ENCODE measurements at regions not wholly inside any gene's neighbourhood (a gene's known extent, or its start where the extent isn't known, plus 50 kb on each side); places are given as distances from the start of the nearest gene placed in this dataset.
A peak's percentile ranks its signal among the peaks of the same experiment; 100 is the strongest.
"Not testable (repeated sequence)": the region's sequence is repeated elsewhere in the genome, so short reads cannot be mapped to it uniquely, and the experiment has no call there.

DNA sequence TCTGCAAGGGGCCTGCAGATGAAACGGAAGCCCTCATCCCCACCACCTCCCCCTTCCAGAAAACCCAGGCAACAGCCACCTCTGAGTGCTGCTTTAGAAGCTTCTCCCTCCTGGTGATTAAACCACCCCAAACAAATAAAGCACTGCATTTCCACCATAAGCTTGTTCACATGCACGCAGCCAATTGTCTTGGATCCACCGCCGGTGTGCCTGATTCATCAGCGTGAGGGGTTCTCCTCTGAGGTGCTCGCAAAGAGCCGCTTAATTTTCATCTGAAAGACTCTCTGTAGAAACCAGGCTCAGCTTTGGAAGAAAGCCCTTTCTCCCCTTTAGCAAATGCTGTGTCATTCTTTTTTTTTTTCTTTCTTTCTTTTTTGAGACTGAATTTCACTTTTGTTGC, 155.2 kb upstream of the EEF2KMT start:
- H3K4me3 Mint-ChIP-seq: no peak overlapping the region

DNA sequence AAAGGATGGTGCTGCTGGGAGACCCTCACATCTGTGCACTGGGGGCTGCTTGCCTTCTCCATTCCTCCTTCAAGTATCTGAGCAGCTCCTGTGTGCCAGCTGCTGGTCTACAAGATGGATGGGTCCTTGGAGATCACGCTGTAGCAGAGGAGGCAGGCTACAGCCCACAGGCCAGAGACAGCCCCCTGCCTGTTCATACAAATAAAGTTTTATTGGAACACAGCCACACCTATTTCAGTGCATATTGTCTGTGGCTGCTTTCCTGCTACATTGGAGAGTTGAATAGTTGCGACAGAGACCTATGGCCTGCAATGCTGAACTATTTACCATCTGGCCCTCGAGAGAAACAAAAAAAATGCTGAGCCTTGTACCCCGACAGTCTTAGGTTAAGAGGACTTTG, 149.8 kb upstream of the EEF2KMT start:
- H3K36me3 ChIP-seq (ENCODE audit: insufficient read depth, low read length); DNase-seq; H3K27me3 ChIP-seq (ENCODE audit: insufficient read depth, low read length, poor library complexity, severe bottlenecking); H3K4me1 ChIP-seq (ENCODE audit: insufficient read depth, low read length); H3K27ac ChIP-seq (ENCODE audit: low read depth, low read length); H3K4me3 ChIP-seq (ENCODE audit: low read length); H3K27ac Mint-ChIP-seq; H3K4me3 Mint-ChIP-seq; H3K36me3 Mint-ChIP-seq; H3K9me3 ChIP-seq (ENCODE audit: low read length); H3K4me1 Mint-ChIP-seq; POLR2A ChIA-PET; CTCF ChIA-PET; H3K9me3 Mint-ChIP-seq: not testable (repeated sequence)
- peaks cover 5 to 18% of the 10 kb centered on the region in 2 donors for H3K27me3 Mint-ChIP-seq

More for the DNA sequence above, 155.2 kb upstream of the EEF2KMT start:
- Histone ChIP-seq H3K4me3 (ENCODE audit: low read length) (no peak overlapping the region), H3K27me3 (ENCODE audit: insufficient read depth, low read length, poor library complexity, severe bottlenecking) (no peaks in the 10 kb centered on the region), H3K36me3 (ENCODE audit: insufficient read depth, low read length) (no peaks in the 10 kb centered on the region), H3K9me3 (ENCODE audit: low read length) (no peaks in the 10 kb centered on the region), H3K27ac (ENCODE audit: low read depth, low read length) (no peak overlapping the region), H3K4me1 (ENCODE audit: insufficient read depth, low read length) (no peaks in the 10 kb centered on the region)
- CTCF ChIA-PET: no interaction called here
- Mint-ChIP-seq H3K27me3 (peaks cover 6 to 24% of the 10 kb centered on the region in 2 donors), H3K4me1 (no peaks in the 10 kb centered on the region), H3K36me3 (no peaks in the 10 kb centered on the region), H3K27ac (no peak overlapping the region), H3K9me3 (no peaks in the 10 kb centered on the region)
- POLR2A ChIA-PET: no interaction called here
- DNase-seq: no peak

DNA sequence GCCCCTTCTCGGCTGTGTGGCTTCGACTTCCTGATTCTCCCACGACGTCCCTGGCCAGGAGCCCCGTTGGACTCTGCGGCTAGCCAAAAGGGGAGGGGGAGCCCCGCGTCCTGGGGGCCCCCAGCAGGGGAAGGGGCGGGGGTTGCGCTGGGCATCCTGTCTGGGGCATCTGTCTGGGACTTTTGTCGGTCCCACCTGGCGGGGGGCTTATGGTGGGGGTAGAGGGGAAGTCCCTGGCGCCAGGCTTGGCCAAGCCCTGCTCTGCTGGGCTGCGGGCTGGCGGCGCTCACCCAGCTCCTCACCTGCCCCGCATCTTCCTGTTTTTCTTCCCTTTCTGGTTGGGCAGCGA, 142.7 kb upstream of the EEF2KMT start:
- peak overlapping the region in 1 of 7 donors; percentile 44 for H3K4me3 Mint-ChIP-seq
- CTCF ChIA-PET: not testable (repeated sequence)

DNA sequence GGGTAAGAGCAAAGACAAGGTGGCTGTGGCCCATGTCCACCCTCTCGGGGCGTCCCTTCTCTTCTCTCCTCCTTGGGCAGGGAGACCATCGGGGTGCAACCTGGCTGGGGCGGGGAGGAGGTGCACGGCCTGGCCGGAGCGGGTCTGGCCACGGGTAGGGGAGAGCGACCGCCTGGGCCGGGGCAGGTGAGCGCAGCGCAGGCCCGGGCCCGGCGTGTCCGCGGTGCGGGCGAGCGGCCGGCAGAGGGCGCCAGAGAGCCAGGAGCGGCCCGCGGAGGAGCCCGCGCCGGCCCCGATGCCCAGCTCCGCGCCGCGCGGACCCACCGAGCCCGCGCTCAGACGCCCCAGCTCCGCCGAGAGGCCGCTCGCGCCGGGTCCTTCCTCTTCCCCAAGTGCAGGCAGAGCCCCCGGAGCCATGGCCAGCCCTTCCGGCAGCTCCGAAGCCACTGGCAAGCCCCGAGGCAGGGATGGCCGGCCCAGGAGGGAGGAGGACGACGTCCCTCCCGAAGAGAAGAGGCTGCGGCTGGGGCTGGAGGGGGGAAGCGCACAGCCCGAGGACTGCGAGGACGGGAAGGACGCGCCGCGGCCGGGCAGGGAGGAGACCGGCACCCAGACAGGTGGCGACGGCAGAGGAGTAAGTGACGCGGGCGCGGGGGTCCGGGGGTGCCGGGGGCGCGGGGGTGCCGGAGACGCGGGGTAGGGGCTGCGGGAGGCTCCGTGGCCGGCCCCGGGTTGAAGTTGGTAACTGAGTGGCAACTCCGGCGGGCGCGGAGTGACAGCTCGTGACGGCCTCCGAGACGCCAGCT, 142.1 kb upstream of the EEF2KMT start:
- peak in 4 of 5 donors; percentile 28 to 47 (median 38) for DNase-seq
- peak overlapping the region in 1 of 8 donors; percentile 68 for H3K27ac Mint-ChIP-seq
- H3K36me3 ChIP-seq (ENCODE audit: insufficient read depth, low read length); H3K36me3 Mint-ChIP-seq; H3K27me3 ChIP-seq (ENCODE audit: insufficient read depth, low read length, poor library complexity, severe bottlenecking); H3K4me1 ChIP-seq (ENCODE audit: insufficient read depth, low read length); POLR2A ChIA-PET; H3K9me3 Mint-ChIP-seq; H3K4me3 ChIP-seq (ENCODE audit: low read length); H3K4me1 Mint-ChIP-seq; H3K9me3 ChIP-seq (ENCODE audit: low read length); H3K27ac ChIP-seq (ENCODE audit: low read depth, low read length); CTCF ChIA-PET: not testable (repeated sequence)
- peak overlapping the region in 6 of 7 donors; percentile 57 to 70 (median 65) for H3K4me3 Mint-ChIP-seq
- H3K27me3 Mint-ChIP-seq: peaks cover 26 to 41% of the 10 kb centered on the region in 2 donors

More for the DNA sequence above, 142.7 kb upstream of the EEF2KMT start:
- H3K4me3 ChIP-seq (ENCODE audit: low read length); H3K27ac ChIP-seq (ENCODE audit: low read depth, low read length); H3K27me3 ChIP-seq (ENCODE audit: insufficient read depth, low read length, poor library complexity, severe bottlenecking); H3K9me3 Mint-ChIP-seq; H3K4me1 Mint-ChIP-seq; DNase-seq; H3K27ac Mint-ChIP-seq; H3K36me3 Mint-ChIP-seq; POLR2A ChIA-PET; H3K9me3 ChIP-seq (ENCODE audit: low read length); H3K36me3 ChIP-seq (ENCODE audit: insufficient read depth, low read length); H3K4me1 ChIP-seq (ENCODE audit: insufficient read depth, low read length): not testable (repeated sequence)
- H3K27me3 Mint-ChIP-seq: peaks cover 26 to 46% of the 10 kb centered on the region in 2 donors

DNA sequence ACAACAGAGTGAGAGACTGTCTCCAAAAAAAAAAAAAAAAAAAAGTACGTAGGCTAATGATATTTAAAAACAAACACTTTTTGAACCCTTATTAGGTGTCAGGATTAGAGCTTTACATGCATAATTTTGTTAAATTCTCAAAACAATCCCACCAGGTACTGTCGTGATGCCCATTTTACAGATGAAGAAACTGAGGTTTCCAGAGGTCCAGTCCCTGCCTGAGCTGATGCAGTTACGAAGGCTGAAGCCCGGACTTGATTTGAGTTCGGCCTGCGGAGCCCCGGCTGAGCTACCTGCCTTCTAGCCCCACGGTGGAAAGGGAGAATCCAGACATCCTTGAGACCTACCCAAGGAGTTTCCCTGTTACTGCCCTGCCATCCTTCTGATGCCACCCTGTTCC, 137.5 kb upstream of the EEF2KMT start:
- no peak for DNase-seq
- no peaks in the 10 kb centered on the region for H3K27me3 ChIP-seq (ENCODE audit: insufficient read depth, low read length, poor library complexity, severe bottlenecking)
- no peak overlapping the region for H3K4me3 ChIP-seq (ENCODE audit: low read length)
- Mint-ChIP-seq H3K4me3 (no peak overlapping the region), H3K36me3 (no peaks in the 10 kb centered on the region), H3K9me3 (peaks cover 0 to 9% (median 3%) of the 10 kb centered on the region in 5 donors), H3K4me1 (peaks cover 0 to 4% (median 2%) of the 10 kb centered on the region in 3 donors), H3K27me3 (peaks cover 27 to 53% of the 10 kb centered on the region in 2 donors), H3K27ac (no peak overlapping the region)
- POLR2A ChIA-PET: no interaction called here
- no peaks in the 10 kb centered on the region for H3K9me3 ChIP-seq (ENCODE audit: low read length)
- CTCF ChIA-PET: no interaction called here
- no peaks in the 10 kb centered on the region for H3K36me3 ChIP-seq (ENCODE audit: insufficient read depth, low read length)
- H3K27ac ChIP-seq (ENCODE audit: low read depth, low read length): no peak overlapping the region
- H3K4me1 ChIP-seq (ENCODE audit: insufficient read depth, low read length): no peaks in the 10 kb centered on the region

DNA sequence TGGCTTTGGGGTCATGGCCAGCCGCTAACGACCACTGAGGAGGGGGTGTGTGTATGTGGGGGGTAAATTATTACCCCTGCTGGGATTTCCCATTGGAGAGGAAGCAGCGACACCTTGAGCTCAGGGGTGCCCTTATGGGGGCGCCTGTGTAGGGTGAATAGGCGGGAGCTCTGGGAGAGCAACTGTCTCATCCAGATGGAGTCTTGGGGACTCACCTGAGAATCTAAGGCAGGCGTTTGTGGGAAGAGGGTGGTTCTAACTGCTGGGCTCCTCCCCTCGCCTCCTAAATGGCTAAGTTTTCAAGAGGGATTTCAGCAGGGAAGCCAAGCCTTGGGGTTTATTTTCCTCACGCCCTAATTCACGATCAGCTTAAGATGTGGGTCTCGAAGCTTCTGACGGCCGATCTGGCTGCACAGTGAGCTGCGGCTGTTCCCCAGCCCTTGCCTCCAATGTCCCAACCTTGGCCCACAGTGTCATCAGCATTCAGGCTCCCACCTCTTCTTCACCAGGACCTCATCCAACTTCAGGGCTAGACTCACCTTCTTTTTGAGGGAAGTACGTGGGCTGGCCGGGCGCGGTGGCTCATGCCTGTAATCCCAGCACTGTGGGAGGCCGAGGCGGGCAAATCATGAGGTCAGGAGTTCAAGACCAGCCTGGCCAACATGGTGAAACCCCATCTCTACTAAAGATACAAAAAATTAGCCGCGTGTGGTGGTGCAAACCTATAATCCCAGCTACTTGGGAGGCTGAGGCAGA, 136.9 kb upstream of the EEF2KMT start:
- DNase-seq: no peak
- H3K9me3 Mint-ChIP-seq: peaks cover 0 to 9% (median 3%) of the 10 kb centered on the region in 5 donors
- no peaks in the 10 kb centered on the region for H3K4me1 ChIP-seq (ENCODE audit: insufficient read depth, low read length)
- CTCF ChIA-PET: no interaction called here
- H3K4me3 Mint-ChIP-seq: no peak overlapping the region
- no peaks in the 10 kb centered on the region for H3K36me3 Mint-ChIP-seq
- no peak overlapping the region for H3K4me3 ChIP-seq (ENCODE audit: low read length)
- POLR2A ChIA-PET: no interaction called here
- peaks cover 0 to 4% (median 2%) of the 10 kb centered on the region in 3 donors for H3K4me1 Mint-ChIP-seq
- H3K27ac ChIP-seq (ENCODE audit: low read depth, low read length): no peak overlapping the region
- H3K27me3 ChIP-seq (ENCODE audit: insufficient read depth, low read length, poor library complexity, severe bottlenecking): no peaks in the 10 kb centered on the region
- peaks cover 27 to 54% of the 10 kb centered on the region in 2 donors for H3K27me3 Mint-ChIP-seq
- H3K27ac Mint-ChIP-seq: no peak overlapping the region
- H3K36me3 ChIP-seq (ENCODE audit: insufficient read depth, low read length): no peaks in the 10 kb centered on the region
- no peaks in the 10 kb centered on the region for H3K9me3 ChIP-seq (ENCODE audit: low read length)

DNA sequence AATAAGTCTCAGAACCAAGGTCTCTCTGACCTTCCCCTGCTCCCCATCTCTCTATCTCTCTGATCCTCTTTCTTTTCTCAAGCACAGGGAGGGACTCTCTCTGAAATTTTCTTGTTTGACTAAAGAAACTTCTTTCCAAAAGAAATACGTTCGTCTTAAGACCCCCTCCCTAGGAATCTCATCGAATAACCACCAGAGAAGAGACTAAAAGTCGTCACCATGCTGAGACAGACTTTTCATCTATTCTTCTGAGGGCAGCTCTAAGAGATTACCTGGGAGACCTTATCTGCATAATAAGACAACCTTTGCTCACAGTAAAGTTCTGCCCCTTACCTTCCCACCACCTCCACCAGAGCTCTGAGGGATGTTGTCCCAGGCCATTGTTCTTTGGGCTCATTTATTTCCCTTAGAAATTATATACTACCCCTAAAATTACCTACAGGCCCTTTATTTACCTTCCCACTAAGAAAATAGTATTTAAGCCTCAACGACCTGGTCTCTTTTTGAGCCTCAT, 133.7 kb upstream of the EEF2KMT start:
- ChIA-PET POLR2A (no interaction called here), CTCF (no interaction called here)
- Mint-ChIP-seq H3K4me3 (no peak overlapping the region), H3K4me1 (no peaks in the 10 kb centered on the region), H3K27ac (no peak overlapping the region), H3K9me3 (peaks cover 0 to 9% (median 3%) of the 10 kb centered on the region in 5 donors), H3K27me3 (peaks cover 11 to 52% of the 10 kb centered on the region in 2 donors), H3K36me3 (no peaks in the 10 kb centered on the region)
- Histone ChIP-seq H3K4me1 (ENCODE audit: insufficient read depth, low read length) (no peaks in the 10 kb centered on the region), H3K27me3 (ENCODE audit: insufficient read depth, low read length, poor library complexity, severe bottlenecking) (no peaks in the 10 kb centered on the region), H3K27ac (ENCODE audit: low read depth, low read length) (no peak overlapping the region), H3K4me3 (ENCODE audit: low read length) (no peak overlapping the region), H3K9me3 (ENCODE audit: low read length) (no peaks in the 10 kb centered on the region), H3K36me3 (ENCODE audit: insufficient read depth, low read length) (no peaks in the 10 kb centered on the region)
- no peak for DNase-seq

DNA sequence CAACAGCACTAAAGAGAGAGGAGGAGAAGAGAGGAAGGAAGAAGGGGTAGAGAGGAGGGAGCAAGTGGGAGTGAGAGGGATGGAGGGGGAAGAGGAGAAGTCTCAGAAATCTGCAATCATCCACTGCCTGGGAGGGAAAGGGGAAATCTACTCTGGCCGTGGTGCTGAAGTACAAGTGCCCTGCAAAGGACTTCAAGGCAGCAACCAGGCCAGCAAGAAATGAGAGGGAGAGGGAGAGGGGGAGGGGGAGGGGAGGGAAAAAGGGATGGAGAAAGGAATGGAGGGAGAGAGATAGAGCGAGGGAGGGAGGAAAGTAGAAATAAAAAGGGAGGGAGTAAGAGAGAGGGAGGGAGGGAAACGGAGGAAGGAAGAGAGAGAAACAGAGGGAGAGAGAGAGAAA, 130.8 kb upstream of the EEF2KMT start:
- H3K4me3 ChIP-seq (ENCODE audit: low read length): no peak overlapping the region
- H3K27me3 ChIP-seq (ENCODE audit: insufficient read depth, low read length, poor library complexity, severe bottlenecking): peaks cover 4% of the 10 kb centered on the region
- ChIA-PET CTCF (no interaction called here), POLR2A (no interaction called here)
- no peaks in the 10 kb centered on the region for H3K9me3 ChIP-seq (ENCODE audit: low read length)
- H3K36me3 ChIP-seq (ENCODE audit: insufficient read depth, low read length): no peaks in the 10 kb centered on the region
- Mint-ChIP-seq H3K9me3 (peaks cover 0 to 9% (median 3%) of the 10 kb centered on the region in 5 donors), H3K4me3 (no peak overlapping the region), H3K36me3 (no peaks in the 10 kb centered on the region), H3K27ac (no peak overlapping the region), H3K4me1 (no peaks in the 10 kb centered on the region), H3K27me3 (peaks cover 28 to 56% of the 10 kb centered on the region in 2 donors)
- H3K27ac ChIP-seq (ENCODE audit: low read depth, low read length): no peak overlapping the region
- DNase-seq: no peak
- no peaks in the 10 kb centered on the region for H3K4me1 ChIP-seq (ENCODE audit: insufficient read depth, low read length)
